HG02970 (cell line): ENCODE measurements at regions not wholly inside any gene's neighbourhood (a gene's known extent, or its start where the extent isn't known, plus 50 kb on each side); places are given as distances from the start of the nearest gene placed in this dataset.

Experiments used
- ATAC-seq: cut with Tn5 transposase; IDR thresholded peaks from one replicate; pipeline ENCODE4 v1.9.1; 2021; ENCODE audit warnings: mild to moderate bottlenecking, moderate library complexity, moderate number of reproducible peaks; ENCODE audit not compliant: unreplicated experiment, low FRiP score

DNA sequence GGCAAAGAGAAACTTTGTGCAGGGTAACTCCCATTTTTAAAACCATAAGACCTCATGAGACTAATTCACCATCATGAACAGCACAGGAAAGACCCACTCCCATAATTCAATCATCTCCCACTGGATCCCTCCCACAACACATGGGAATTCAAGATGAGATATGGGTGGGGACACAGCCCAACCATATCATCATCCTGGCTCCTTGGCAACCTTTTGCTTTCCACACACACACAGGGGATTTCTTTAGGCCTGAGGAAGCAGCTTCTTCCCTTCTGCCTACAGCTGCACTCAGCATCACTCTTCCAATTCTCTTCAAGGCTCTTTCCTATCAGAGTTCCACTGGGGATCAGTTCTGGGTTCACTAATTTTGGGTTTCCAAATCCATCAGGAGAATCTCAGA is 199.0 kb upstream of the CTBP2 start:
- no peak for ATAC-seq

DNA sequence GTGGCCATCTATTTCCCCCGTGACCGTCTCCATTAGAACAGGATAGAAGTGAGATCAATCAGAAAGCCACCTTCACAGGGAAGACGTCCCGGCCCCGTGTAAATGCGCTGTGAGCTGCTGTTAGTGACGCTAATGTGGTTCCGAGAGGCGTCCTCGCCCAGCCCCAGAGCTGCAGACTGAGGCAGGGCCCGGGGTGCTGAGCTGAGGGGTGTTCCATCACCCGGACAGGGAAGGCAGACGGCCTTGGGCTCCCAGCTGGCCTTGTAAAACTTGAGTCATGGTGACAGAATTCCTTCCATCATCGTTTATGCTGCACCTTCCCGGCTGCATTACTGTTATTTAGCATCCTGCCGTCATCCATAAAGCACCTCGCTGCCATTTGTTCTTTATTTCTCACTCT is 195.3 kb upstream of the CTBP2 start:
- ATAC-seq: no peak

DNA sequence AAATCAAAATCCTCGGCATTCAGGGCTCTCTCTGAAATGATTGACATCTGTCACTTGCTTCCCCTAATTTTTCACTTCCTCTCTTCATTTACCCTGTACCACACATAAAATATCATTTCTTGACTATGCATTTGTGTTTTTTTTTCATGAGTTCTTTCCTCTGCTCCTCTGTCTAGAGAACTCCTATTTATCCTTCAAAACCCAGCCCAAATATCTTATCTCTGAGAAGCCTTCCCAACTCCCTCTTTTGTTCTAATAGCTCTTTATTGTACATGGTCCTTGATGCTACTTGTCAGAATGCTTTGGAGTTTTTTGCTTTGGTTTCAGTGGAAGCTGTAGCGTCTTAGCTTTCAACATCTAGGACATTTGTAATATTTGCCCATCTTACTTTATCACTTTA is 190.2 kb upstream of the CTBP2 start:
- no peak for ATAC-seq

DNA sequence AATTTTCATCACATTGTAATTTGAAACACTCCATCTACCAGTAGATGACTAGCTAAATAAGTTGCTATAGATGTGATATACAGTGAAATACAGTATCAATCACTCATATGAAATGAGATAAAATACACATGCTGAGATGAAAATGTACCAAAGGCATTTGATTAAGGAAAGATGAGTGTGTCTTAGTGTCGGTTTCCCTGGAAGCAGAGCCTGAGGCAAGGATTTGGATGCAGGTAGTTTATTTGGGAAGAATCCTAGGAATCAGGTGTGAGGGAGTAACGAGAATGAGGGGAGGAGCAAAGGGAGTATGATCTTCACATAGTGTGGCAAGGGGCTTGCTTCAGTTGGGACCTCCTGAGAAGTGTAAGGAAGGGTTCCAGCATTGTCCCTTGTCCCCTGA is 188.2 kb upstream of the CTBP2 start:
- no peak for ATAC-seq

DNA sequence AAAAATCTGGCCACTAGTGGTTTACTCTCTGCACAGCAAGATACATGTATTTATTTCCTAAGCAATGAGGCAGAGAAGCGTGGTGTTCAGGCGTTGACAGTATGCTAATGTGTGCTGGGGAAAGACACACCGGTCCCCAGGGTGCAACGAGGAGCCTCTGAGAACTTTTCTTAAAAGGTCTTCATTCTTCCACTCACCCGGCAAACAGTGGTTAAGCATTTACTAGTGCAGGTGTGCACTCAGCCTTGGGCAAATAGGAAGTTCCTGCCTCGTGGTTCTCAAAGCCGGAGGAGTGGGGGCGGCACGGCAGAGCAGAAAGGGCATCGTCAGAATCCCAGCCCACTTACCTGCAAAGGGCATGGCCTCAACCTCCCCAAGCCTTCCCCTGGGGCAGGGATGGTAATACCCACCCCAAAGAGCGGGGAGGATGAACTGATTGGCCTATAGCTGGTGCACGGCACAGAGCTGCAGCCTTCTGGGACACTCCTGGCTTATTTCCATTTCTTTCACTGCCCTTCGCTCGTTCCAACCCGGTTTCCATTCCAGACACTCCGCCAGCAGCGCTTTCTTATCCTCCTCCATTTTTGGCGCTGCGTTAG is 184.3 kb upstream of the CTBP2 start:
- no peak for ATAC-seq

DNA sequence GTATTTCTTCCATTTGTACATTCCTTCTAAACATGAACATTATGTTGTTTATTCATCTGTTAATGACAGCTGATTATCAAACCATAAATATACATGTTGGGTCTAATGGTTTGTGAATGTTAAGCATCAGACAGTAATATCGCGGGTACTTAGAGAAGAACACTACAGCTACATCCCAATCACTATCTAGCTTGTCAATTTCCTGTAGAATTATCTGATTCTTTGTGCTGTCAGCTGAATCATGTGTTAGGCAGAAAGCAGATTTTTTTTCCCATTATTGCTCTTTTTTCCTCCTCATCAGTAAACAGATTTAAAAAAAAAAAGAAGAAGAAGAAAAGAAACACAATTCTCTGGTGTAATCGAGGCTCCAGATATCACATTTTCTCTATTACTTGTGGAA is 183.6 kb upstream of the CTBP2 start:
- no peak for ATAC-seq

DNA sequence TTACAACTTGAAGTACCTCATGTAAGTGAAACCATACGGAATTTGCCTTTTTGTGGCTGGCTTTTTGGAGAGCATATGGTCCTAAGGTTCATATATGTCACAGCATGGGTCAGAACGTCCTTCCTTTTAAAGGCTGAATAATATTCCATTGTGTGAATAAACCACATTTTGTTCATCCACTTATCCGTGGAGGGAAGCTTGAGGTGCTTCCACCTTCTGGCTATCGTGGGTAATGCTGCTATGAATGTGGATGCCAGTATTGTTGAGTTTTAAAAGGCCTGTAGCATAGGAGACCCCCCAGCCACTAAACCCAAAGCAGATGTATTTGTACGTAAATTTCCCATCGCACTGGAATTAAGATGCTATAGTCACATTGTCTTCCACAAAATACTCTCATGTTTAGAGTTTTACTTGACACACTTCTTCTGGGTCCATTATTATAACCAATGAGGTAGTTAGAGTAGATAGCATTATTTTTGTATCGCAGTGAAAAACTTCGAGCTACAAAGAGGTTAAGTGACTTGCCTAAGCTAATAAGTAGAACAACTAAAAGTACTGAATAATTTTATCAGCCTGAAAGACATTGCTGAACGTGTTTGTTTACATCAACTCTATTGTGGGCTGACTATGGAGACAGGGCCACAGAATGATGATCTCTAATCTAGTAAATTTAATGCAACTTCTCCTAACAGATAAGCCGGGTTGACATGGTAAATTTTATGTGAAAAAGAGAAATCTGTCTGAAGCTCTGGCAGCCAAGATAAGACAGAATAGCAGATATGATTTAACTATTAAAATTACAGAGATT is 183.0 kb upstream of the CTBP2 start:
- ATAC-seq: no peak

DNA sequence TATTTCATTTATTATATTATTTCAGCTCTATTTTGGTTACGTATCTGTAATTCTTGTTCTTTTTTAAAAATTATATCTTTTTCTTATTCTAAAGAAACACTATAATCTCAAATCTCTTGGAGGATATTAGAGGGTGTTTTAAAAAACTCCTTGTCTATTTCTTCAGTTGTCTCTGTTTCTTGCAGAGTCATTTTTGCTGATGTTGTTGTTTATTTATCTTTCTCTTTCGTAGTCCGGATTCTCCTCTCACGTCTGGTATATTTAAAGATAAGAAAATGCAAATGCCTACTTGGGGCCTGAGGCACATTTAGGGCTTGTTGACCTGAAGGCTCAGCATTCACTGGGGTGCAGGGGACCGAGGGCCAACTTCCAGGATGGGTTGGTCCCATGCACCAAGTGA is 181.2 kb upstream of the CTBP2 start:
- ATAC-seq: no peak

DNA sequence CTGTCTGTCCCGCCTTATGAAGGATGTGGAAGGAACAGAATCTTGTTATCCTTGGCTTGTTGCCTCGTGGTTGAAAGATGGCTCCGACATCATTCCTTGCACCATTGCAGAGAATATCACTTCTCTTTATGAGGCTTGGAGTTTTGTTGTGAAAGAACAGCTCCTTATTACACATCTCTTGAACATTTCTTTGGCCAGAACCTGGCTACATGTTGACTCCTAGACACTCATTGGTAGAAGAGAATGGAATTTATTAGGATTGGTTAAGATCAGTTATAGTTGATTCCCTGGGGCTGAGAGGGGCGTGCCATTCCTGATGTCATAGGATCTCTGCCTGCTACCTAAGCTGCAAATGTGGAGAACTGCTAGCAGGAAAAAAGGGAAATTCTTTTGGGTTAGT is 180.5 kb upstream of the CTBP2 start:
- no peak for ATAC-seq

DNA sequence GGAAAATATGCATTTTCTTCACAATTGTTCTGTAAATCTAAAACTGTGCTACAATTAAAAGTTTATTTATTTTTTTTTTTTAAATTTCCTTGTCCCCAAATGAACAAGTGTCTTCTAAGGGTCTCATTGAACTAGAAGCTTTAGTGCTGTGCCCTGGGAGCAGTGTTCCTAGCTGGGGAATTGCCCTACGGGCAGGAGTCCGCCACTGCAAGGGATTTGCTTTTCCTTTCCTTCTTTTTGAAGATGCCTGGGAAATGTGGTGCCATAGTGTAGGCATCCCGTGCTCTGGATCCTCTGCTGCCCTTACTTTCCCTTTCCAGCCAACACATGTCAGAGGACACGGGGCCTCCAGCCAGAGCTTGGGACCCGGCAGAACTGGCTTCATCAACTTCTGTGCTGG is 177.1 kb upstream of the CTBP2 start:
- ATAC-seq: no peak

DNA sequence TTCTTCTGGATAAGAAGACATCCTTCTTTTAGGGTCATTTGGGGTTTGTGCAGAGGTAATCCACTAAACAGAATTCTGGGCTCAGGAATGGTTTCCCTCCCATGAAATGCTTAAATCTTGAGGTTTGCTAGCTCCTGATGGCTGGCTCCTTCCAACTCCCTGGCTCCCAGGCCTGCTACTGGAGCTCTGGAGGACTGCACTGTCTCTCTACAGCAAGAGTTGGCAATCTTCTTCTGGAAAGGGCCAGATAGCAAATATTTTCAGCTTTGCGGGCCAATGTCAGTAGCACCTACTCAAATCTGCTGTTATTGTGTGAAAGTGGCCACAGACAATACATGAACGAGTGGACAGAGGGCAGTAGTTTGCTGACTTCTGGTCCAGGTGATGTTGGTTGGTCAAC is 174.2 kb upstream of the CTBP2 start:
- ATAC-seq: no peak

DNA sequence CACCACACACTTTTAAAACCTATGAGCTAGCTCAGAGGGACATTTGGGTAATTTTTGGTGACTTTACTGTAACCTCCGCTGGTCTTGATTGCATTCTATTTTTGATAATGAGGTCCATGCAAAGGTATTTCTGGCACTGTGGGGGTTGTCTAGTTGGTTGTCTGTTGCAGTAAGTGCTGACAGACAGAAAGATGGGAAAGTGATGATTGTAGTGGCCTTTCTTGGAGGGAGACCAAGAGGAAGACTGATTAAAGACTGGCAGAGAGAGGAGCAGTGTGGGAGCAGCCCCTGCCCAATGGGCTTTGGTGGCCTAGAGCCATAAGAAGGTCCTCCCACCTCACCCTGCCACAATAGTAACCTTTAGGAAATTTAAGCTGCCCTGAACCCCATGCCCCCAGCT is 173.4 kb upstream of the CTBP2 start:
- ATAC-seq: no peak

DNA sequence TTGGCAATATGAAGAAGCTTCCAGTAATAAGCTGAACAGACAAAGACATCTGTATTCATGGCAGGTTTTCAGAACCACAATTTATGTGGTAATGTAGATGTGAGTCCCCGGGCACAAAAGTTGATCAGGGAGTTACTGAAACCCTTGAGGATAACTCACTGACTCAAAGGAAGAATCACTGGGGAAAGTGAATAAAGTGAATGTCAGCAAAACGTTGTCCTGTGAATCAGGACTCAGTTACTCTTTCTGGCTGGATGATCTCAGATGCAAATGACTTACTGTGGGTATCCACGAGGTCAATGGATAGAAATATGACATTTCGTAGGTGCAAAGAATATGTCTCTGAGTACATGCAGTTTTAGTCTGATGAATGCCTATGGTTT is 172.8 kb upstream of the CTBP2 start:
- no peak for ATAC-seq

DNA sequence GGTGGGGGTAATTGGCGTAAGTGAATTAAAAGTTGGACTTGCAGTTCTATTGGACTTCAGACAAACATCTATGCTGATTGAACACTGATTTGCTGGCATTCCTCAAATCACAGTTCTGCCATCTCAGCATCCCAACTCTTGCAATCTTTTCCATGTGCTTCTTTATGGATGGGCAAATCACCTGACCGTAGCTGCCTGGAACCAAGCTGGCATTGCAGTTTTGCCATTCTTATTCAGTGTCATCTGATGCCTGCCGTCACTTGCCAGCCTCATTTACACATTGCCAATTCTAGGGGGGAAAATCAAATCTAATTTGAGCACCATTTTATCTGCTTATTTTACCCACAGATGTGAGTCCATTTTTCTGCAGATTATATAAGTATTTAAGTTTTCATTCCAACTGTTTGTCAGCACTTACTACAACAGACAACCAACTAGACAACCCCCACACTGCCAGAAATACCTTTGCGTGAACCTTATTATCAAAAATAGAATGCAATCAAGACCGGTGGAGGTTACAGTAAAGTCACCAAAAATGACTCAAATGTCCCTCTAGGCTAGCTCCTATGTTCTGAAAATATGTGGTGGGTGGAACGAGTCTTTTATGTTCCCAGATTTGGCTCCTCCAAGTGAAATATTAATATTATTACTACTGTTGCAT is 172.3 kb upstream of the CTBP2 start:
- ATAC-seq: no peak

DNA sequence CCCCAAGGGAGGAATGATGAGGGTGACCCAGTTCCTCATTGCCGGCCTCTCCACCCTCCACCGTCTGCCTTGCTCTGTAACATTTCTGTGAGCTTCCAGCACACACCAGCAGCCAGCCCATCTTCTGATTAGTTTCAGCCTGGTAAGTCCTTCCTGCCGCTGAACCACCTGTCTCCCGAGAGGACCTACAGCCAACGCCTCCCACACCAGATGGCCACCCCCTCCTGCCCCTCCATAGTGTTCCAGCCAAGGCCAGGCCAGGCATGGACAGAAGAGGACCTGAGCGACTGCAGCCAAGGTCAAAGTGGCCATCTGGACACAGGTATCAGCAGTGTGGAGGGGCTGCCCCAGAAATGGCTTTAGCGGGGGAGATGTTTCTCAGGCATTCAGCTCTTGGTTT is 170.7 kb upstream of the CTBP2 start:
- no peak for ATAC-seq

DNA sequence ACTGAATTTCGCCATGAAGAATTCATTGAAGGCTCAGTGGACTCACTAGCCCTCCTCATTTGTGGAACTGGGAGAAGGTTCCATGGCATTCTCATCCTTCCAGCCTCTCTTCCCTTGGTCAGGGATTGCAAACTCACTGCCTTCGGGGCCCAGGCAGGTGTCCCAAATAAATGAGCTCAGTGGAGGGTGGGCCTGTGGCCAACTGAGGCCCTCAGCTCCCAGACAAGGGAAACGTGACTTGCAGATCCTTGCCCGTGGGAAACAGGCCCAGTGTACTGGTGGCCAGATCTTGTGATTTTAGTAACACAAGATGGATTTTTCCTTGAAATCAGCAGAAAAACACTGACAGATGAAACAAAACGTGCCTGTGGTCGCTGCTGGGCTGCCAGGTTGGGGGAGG is 168.7 kb upstream of the CTBP2 start:
- no peak for ATAC-seq

DNA sequence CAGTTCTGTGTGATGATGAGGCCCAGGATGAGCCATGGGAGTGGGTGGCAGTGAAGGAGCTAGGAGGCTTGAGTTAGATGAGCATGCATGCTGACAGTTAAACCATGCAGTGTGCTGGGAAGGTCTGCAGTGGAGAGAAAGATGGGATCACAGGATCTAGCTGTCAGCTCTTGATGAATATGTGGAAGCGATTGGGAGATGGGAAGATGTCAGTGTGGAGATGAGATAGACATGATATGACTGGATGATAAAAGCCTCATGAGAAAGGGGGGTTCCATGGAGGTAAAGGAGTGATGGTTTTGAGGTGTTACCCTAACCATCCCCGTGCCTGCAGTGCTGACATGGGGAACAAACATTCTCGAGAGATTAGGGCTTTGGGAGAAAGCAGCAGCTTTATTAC is 165.0 kb upstream of the CTBP2 start:
- no peak for ATAC-seq

DNA sequence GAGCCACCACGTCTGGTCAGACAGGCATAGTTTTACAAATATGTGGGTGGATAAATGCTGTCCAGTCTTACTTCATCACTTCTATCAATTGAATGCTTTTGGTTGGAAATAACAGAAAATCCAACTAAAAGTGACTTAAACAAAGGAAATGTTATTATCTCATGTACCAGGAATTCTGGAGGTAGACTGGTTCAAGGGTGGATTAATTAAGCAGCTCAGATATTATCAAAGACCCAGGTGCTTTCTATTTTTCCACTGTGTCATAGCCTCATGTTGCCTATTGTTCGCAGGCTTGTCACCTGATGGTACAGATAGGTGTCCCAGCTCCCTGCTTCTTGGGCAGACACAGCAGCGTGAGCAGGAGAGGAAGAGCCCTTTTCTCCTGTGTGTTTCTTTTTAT is 156.1 kb upstream of the CTBP2 start:
- no peak for ATAC-seq

DNA sequence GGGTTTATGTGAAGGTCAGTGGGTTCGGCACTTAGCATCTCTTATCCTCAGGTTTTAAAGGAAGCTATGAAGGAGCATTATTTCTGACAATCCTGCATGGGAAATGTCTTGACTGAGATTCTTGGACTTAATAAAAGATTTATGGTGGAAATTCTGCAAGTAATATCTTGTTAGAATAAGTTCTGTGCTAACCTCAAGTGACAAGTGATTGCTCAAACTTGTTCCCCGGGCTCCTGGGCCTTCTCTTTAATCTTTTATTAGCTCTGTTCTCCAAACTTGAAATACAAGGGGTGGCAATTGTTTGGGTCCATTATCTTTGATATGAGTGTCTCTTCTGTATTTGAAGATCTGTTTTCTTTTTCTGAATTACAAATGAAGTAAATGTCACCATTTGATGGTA is 140.6 kb upstream of the CTBP2 start:
- no peak for ATAC-seq

DNA sequence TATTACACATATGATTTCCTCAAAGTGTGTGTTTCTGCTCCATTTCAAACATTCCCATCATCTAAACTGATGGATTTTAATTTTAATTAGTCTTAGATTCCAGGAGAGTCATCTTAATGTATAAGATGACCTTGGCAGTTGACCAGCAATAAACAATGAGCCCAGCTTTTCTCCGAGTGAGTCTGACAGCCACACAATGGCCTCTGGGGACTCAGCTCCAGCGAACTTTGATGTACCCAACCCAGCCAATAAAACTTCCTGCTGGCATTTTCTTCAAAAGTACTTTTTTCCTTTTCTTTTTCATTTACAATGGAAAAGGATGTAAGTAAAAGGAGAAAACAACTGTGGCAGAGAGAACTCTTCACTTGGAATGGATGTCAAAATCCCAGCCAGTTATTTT is 139.1 kb upstream of the CTBP2 start:
- ATAC-seq: no peak

DNA sequence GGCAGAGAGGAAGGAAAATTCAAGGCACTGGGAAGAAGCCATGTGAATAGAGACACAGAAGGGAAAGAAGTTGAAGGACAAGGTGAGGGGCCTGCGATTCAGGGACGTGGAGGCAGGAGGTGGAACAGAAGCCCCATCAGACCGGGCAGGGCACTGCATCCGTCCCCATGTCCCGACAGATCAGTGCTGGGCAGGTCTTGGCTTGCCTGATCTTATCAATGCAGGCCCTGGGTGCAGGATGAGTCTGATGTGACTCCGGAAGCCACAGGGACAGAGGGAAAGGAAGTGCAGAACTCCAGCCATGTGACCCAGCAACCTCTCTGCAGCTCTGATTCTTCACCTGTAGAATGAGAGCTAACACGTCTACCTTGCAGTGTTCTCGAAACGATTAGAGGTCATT is 136.2 kb upstream of the CTBP2 start:
- ATAC-seq: no peak

DNA sequence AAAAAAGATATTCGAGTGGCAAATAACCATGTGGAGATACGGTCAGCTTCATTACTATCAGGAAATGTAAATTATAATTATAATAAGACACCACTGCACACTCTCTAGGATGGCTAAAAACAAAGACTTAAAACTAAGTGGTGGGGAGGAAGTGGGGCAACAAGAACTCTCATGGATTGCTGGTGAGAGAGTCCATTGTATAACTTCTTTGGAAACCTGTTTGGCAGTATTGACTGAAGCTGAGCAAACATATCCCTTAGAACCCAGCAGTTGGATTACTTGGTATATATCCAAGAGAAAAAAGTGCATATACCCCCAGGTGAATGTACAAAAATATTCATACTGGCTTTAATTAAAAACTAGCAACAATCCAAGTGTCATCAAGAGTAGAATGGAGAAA is 133.7 kb upstream of the CTBP2 start:
- ATAC-seq: no peak
